ENCODE measurements at regions not wholly inside any gene's neighbourhood (a gene's known extent, or its start where the extent isn't known, plus 50 kb on each side); places are given as distances from the start of the nearest gene placed in this dataset.

GRCh38 chr3:148227534-148227933 is 470.2 kb upstream of the AGTR1 start:
- no peak for TF ChIP-seq CTCF (IDR thresholded peaks at IDR 0.05)

GRCh38 chr3:148229107-148229506 is 468.6 kb upstream of the AGTR1 start:
- TF ChIP-seq CTCF (IDR thresholded peaks at IDR 0.05) = no peak

- TF ChIP-seq CTCF (IDR thresholded peaks at IDR 0.05) = no peak
Observed at GRCh38 chr3:148230473-148230872, 467.2 kb upstream of the AGTR1 start.

GRCh38 chr3:148232389-148232788 is 465.3 kb upstream of the AGTR1 start:
- TF ChIP-seq CTCF (IDR thresholded peaks at IDR 0.05) = no peak

- no peak for TF ChIP-seq CTCF (IDR thresholded peaks at IDR 0.05)
Observed at GRCh38 chr3:148233403-148233802, 464.3 kb upstream of the AGTR1 start.

- TF ChIP-seq CTCF (IDR thresholded peaks at IDR 0.05) = no peak
Observed at GRCh38 chr3:148234536-148234935, 463.2 kb upstream of the AGTR1 start.

- TF ChIP-seq CTCF (IDR thresholded peaks at IDR 0.05) = no peak
Observed at GRCh38 chr3:148235566-148235965, 462.1 kb upstream of the AGTR1 start.

- TF ChIP-seq CTCF (IDR thresholded peaks at IDR 0.05) = no peak
Observed at GRCh38 chr3:148238421-148238821, 459.3 kb upstream of the AGTR1 start.
